HEK293 (cell line): ENCODE measurements at regions not wholly inside any gene's neighbourhood (a gene's known extent, or its start where the extent isn't known, plus 50 kb on each side); places are given as distances from the start of the nearest gene placed in this dataset.

Experiments used
- CTCF ChIA-PET: fragments of 350-600 bp; formaldehyde crosslinking; extraction: SDS; loops from one replicate; lab custom pipeline; 2021; ENCODE audit warnings: antibody characterized with exemption; lab: Yijun Ruan, JAX
- POLR2A ChIA-PET: fragments of 300-600 bp; formaldehyde crosslinking; extraction: SDS; loops from one replicate; lab custom pipeline; 2020; ENCODE audit warnings: antibody characterized with exemption, inconsistent platforms; lab: Yijun Ruan, JAX
- H3K27ac ChIP-seq: fragments of 200-500 bp; sonication (Bioruptor generic); 2 replicates; pipeline ENCODE4 v1.5.1; 2014; ENCODE audit warnings: low read depth, low read length, control low read depth, inconsistent platforms; ENCODE audit errors: extremely low read depth
- H3K36me3 ChIP-seq, 2 experiments: fragments of 200-500 bp in 1 of 2; sonication (Bioruptor generic) in 1 of 2; 1 replicate in 1 of 2; 2 replicates in 1 of 2; pipeline ENCODE4 v1.5.1; 2014 to 2017; ENCODE audit warnings: inconsistent platforms in 2 of 2, low read length in 2 of 2; ENCODE audit not compliant: control insufficient read depth in 2 of 2, insufficient read depth in 1 of 2
- H3K4me1 ChIP-seq: fragments of 200-500 bp; sonication (Bioruptor generic); 2 replicates; pipeline ENCODE4 v1.5.1; 2014; ENCODE audit warnings: mild to moderate bottlenecking, low read length, inconsistent platforms; ENCODE audit not compliant: control insufficient read depth, insufficient read depth
- H3K4me3 ChIP-seq: 2 replicates; pipeline ENCODE4 v1.5.1; 2011; ENCODE audit warnings: low read depth, mild to moderate bottlenecking, control low read depth, low read length, moderate library complexity
- H3K9me3 ChIP-seq: fragments of 200-500 bp; sonication (Bioruptor generic); 2 replicates; pipeline ENCODE4 v1.5.1; 2014; ENCODE audit warnings: low read depth, low read length, inconsistent platforms; ENCODE audit not compliant: control insufficient read depth, insufficient read depth
- MYNN ChIP-seq: fragments of 450-650 bp; formaldehyde crosslinking; IDR thresholded peaks from 2 replicates; pipeline ENCODE4 v1.5.1; 2016; ENCODE audit warnings: missing biosample characterization, missing genetic modification characterization, borderline replicate concordance
- SALL2 ChIP-seq: fragments of 450-650 bp; formaldehyde crosslinking; IDR thresholded peaks from 2 replicates; pipeline ENCODE4 v1.5.0; 2017; ENCODE audit warnings: missing biosample characterization, mild to moderate bottlenecking, missing genetic modification characterization, borderline replicate concordance
- SP2 ChIP-seq: fragments of 450-650 bp; formaldehyde crosslinking; IDR thresholded peaks from 2 replicates; pipeline ENCODE4 v1.5.1; 2016; ENCODE audit warnings: missing biosample characterization, missing genetic modification characterization
- SP7 ChIP-seq: fragments of 450-650 bp; formaldehyde crosslinking; IDR thresholded peaks from 2 replicates; pipeline ENCODE4 v1.5.1; 2016; ENCODE audit warnings: missing biosample characterization, missing genetic modification characterization
- TCF7L2 ChIP-seq: IDR thresholded peaks from 2 replicates; pipeline ENCODE4 v1.6.1; 2011; ENCODE audit warnings: low read depth, mild to moderate bottlenecking, inconsistent platforms, low read length, moderate library complexity, borderline replicate concordance
- WT1 ChIP-seq: fragments of 450-650 bp; formaldehyde crosslinking; IDR thresholded peaks from 2 replicates; pipeline ENCODE4 v1.5.1; 2016; ENCODE audit warnings: missing biosample characterization, missing genetic modification characterization
- ZBTB1 ChIP-seq: fragments of 450-650 bp; formaldehyde crosslinking; IDR thresholded peaks from 2 replicates; pipeline ENCODE4 v1.5.1; 2016; ENCODE audit warnings: missing biosample characterization, missing genetic modification characterization
- ZBTB20 ChIP-seq: fragments of 450-650 bp; formaldehyde crosslinking; IDR thresholded peaks from 2 replicates; pipeline ENCODE4 v1.5.1; 2016; ENCODE audit warnings: missing biosample characterization, missing genetic modification characterization
- ZBTB7A ChIP-seq: fragments of 450-650 bp; formaldehyde crosslinking; IDR thresholded peaks from 2 replicates; pipeline ENCODE4 v1.5.1; 2016; ENCODE audit warnings: low read depth, missing biosample characterization, missing genetic modification characterization
- ZEB2 ChIP-seq: fragments of 450-650 bp; formaldehyde crosslinking; IDR thresholded peaks from 2 replicates; pipeline ENCODE4 v1.5.1; 2016; ENCODE audit warnings: missing biosample characterization, missing genetic modification characterization
- ZFP37 ChIP-seq: fragments of 450-650 bp; formaldehyde crosslinking; IDR thresholded peaks from 2 replicates; pipeline ENCODE4 v1.5.1; 2016; ENCODE audit warnings: missing biosample characterization, missing genetic modification characterization
- ZNF138 ChIP-seq: fragments of 450-650 bp; formaldehyde crosslinking; IDR thresholded peaks from 2 replicates; pipeline ENCODE4 v1.5.1; 2016; ENCODE audit warnings: missing biosample characterization, missing genetic modification characterization, borderline replicate concordance
- ZNF292 ChIP-seq: fragments of 450-650 bp; formaldehyde crosslinking; IDR thresholded peaks from 2 replicates; pipeline ENCODE4 v1.5.1; 2016; ENCODE audit warnings: low read depth, missing biosample characterization, missing genetic modification characterization, borderline replicate concordance
- ZNF302 ChIP-seq: fragments of 450-650 bp; formaldehyde crosslinking; IDR thresholded peaks from 2 replicates; pipeline ENCODE4 v1.5.1; 2016; ENCODE audit warnings: missing biosample characterization, missing genetic modification characterization, low read depth
- ZNF544 ChIP-seq: fragments of 450-650 bp; formaldehyde crosslinking; IDR thresholded peaks from 2 replicates; pipeline ENCODE4 v1.5.0; 2017; ENCODE audit warnings: missing biosample characterization, missing genetic modification characterization
- ZNF610 ChIP-seq: fragments of 450-650 bp; formaldehyde crosslinking; IDR thresholded peaks from 2 replicates; pipeline ENCODE4 v1.5.1; 2016; ENCODE audit warnings: missing biosample characterization, missing genetic modification characterization, borderline replicate concordance
- ZNF701 ChIP-seq: fragments of 450-650 bp; formaldehyde crosslinking; IDR thresholded peaks from 2 replicates; pipeline ENCODE4 v1.5.1; 2016; ENCODE audit warnings: missing biosample characterization, missing genetic modification characterization
- ZNF707 ChIP-seq: fragments of 450-650 bp; formaldehyde crosslinking; IDR thresholded peaks from 2 replicates; pipeline ENCODE4 v1.5.1; 2016; ENCODE audit warnings: missing biosample characterization, missing genetic modification characterization
- ZNF747 ChIP-seq: fragments of 450-650 bp; formaldehyde crosslinking; IDR thresholded peaks from 2 replicates; pipeline ENCODE4 v1.5.1; 2016; ENCODE audit warnings: missing biosample characterization, missing genetic modification characterization
- ZNF76 ChIP-seq: fragments of 450-650 bp; formaldehyde crosslinking; IDR thresholded peaks from 2 replicates; pipeline ENCODE4; 2016; ENCODE audit warnings: low read depth, missing biosample characterization, missing genetic modification characterization, borderline replicate concordance
- ZNF792 ChIP-seq: fragments of 450-650 bp; formaldehyde crosslinking; IDR thresholded peaks from 2 replicates; pipeline ENCODE4 v1.5.1; 2016; ENCODE audit warnings: missing biosample characterization, missing genetic modification characterization
- ZSCAN16 ChIP-seq: fragments of 450-650 bp; formaldehyde crosslinking; IDR thresholded peaks from 2 replicates; pipeline ENCODE4 v1.5.1; 2016; ENCODE audit warnings: missing biosample characterization, missing genetic modification characterization
- TF ChIP-seq, protein P1 (sequence below): fragments of 450-650 bp; formaldehyde crosslinking; IDR thresholded peaks from 2 replicates; pipeline ENCODE4 v1.5.1; 2016; ENCODE audit warnings: missing biosample characterization, missing genetic modification characterization
- TF ChIP-seq, protein P2 (sequence below): fragments of 450-650 bp; formaldehyde crosslinking; IDR thresholded peaks from 2 replicates; pipeline ENCODE4 v1.5.1; 2016; ENCODE audit warnings: missing biosample characterization, missing genetic modification characterization
- TF ChIP-seq, protein P3 (sequence below): fragments of 450-650 bp; formaldehyde crosslinking; IDR thresholded peaks from 2 replicates; pipeline ENCODE4 v1.5.1; 2017; ENCODE audit warnings: missing biosample characterization, missing genetic modification characterization

DNA sequence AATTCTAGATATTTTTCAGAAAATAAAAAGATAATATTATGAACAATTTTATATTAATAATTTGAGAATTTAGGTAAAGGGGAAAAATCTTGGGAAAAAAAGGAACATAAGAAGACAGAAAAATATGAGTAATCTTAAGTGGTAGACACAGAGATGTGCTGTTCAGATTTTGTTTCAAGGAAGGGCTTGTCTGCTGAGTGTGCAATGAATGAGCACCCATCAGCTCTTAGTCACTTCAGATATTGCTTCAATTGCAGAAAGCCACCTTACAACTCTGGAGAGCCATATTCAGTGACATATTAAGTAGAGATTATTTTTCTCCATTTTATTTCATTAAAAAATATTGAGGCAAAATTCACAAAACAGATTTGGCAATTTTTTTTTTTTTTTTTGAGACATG is 282.0 kb upstream of the CHST9 start (continued):
- TF ChIP-seq ZNF76 (tag by site-specific recombination), result no peak
- TF ChIP-seq TCF7L2, result no peak
- no peak for TF ChIP-seq ZBTB20 (tag by site-specific recombination)
- TF ChIP-seq ZBTB1 (tag by site-specific recombination), result no peak
- no peak for TF ChIP-seq SP2 (tag by site-specific recombination)
- no peak for TF ChIP-seq ZNF747
- no peak for TF ChIP-seq ZEB2 (tag by site-specific recombination)
- no peak for TF ChIP-seq ZBTB7A
- no peak for TF ChIP-seq ZFP37 (tag by site-specific recombination)
- TF ChIP-seq ZNF792 (tag by site-specific recombination), result no peak
- TF ChIP-seq SALL2, result no peak
- TF ChIP-seq, all 188 proteins: peak for 0

DNA sequence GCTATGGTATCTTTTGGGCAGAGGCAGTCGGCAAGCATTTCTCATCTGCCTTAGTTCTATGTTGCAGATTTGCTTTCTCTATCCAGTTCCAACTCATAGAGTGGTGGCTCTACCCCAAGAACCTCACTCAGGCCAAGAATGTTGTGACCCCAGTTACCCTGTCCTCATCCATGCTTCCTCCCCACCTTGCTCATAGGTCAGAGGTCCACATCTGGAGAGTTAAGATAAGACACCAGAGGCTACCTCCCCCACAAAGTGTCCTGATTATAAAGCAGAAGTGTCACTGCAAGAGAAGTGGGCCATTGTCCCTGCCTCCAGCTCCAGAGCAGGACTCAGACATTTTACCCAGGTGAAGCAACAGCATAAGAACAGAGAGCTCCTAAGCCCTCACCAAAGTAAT is 276.8 kb upstream of the CHST9 start:
- H3K4me1 ChIP-seq, result no peaks in the 10 kb centered on the region
- H3K36me3 ChIP-seq, result no peaks in the 10 kb centered on the region
- TF ChIP-seq WT1, result no peak
- TF ChIP-seq MYNN (tag by site-specific recombination), result no peak
- TF ChIP-seq, protein P1, sequence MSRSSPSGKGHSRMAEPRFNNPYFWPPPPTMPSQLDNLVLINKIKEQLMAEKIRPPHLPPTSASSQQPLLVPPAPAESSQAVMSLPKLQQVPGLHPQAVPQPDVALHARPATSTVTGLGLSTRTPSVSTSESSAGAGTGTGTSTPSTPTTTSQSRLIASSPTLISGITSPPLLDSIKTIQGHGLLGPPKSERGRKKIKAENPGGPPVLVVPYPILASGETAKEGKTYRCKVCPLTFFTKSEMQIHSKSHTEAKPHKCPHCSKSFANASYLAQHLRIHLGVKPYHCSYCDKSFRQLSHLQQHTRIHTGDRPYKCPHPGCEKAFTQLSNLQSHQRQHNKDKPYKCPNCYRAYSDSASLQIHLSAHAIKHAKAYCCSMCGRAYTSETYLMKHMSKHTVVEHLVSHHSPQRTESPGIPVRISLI (tag by site-specific recombination), result no peak
- no peak for TF ChIP-seq ZBTB7A
- no peak for TF ChIP-seq ZSCAN16 (tag by site-specific recombination)
- TF ChIP-seq ZNF292 (tag by site-specific recombination), result no peak
- TF ChIP-seq, protein P2, sequence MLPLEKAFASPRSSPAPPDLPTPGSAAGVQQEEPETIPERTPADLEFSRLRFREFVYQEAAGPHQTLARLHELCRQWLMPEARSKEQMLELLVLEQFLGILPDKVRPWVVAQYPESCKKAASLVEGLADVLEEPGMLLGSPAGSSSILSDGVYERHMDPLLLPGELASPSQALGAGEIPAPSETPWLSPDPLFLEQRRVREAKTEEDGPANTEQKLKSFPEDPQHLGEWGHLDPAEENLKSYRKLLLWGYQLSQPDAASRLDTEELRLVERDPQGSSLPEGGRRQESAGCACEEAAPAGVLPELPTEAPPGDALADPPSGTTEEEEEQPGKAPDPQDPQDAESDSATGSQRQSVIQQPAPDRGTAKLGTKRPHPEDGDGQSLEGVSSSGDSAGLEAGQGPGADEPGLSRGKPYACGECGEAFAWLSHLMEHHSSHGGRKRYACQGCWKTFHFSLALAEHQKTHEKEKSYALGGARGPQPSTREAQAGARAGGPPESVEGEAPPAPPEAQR, result no peak
- TF ChIP-seq ZNF138 (tag by site-specific recombination), result no peak
- no peak for TF ChIP-seq ZNF610 (tag by site-specific recombination)
- no peak for TF ChIP-seq ZNF701 (tag by site-specific recombination)
- TF ChIP-seq, protein P3, sequence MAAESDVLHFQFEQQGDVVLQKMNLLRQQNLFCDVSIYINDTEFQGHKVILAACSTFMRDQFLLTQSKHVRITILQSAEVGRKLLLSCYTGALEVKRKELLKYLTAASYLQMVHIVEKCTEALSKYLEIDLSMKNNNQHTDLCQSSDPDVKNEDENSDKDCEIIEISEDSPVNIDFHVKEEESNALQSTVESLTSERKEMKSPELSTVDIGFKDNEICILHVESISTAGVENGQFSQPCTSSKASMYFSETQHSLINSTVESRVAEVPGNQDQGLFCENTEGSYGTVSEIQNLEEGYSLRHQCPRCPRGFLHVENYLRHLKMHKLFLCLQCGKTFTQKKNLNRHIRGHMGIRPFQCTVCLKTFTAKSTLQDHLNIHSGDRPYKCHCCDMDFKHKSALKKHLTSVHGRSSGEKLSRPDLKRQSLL, result no peak
- TF ChIP-seq ZNF544, result no peak
- TF ChIP-seq ZNF707 (tag by site-specific recombination), result no peak
- TF ChIP-seq SP7 (tag by site-specific recombination), result no peak
- no peak for TF ChIP-seq ZNF302 (tag by site-specific recombination)
- ChIA-PET POLR2A (no interaction called here), CTCF (no interaction called here)
- no peak overlapping the region for H3K27ac ChIP-seq
- no peak overlapping the region for H3K4me3 ChIP-seq
- H3K9me3 ChIP-seq, result no peaks in the 10 kb centered on the region
